ENCODE measurements at regions not wholly inside any gene's neighbourhood (a gene's known extent, or its start where the extent isn't known, plus 50 kb on each side); places are given as distances from the start of the nearest gene placed in this dataset.

GRCh38 chr5:74916831-74917710 is 50.9 kb upstream of the FAM169A start:
- ChIA-PET CTCF (interaction anchor here (1.2 kb wide), 1 partner anchor 18 kb away, joined by 4 read pairs; no protein-coding TSS in a partner anchor), POLR2A (no interaction called here)
- no peak for DNase-seq (ENCODE audit: low spot score)
- Mint-ChIP-seq H3K27me3 (ENCODE audit: low read depth) (no peaks in the 10 kb centered on the region), H3K27ac (no peak overlapping the region), H3K9me3 (peaks cover 15% of the 10 kb centered on the region), H3K36me3 (no peaks in the 10 kb centered on the region), H3K4me1 (no peaks in the 10 kb centered on the region), H3K4me3 (no peak overlapping the region)
- no peak for ATAC-seq
- peak; percentile 79; the same call in 1 of the 2 replicates for TF ChIP-seq GABPB1 (CRISPR knock-in tag; IDR thresholded peaks at IDR 0.05)
- TF ChIP-seq PRRX2 (CRISPR knock-in tag; IDR thresholded peaks at IDR 0.05): no peak
- TF ChIP-seq CREB1 (CRISPR knock-in tag; IDR thresholded peaks at IDR 0.05): no peak
